GM12878 (cell line): ENCODE measurements at regions not wholly inside any gene's neighbourhood (a gene's known extent, or its start where the extent isn't known, plus 50 kb on each side); places are given as distances from the start of the nearest gene placed in this dataset.
"Not testable (repeated sequence)": the region's sequence is repeated elsewhere in the genome, so short reads cannot be mapped to it uniquely, and the experiment has no call there.

ENCODE experiments used
- ATAC-seq: fragments of 200-7000 bp; cut with Tn5 transposase; 3 replicates; pipeline ENCODE4 v1.9.1; 2020; ENCODE audit warnings: mild to moderate bottlenecking, moderate library complexity
- BruUV-seq: library from RNA; stranded (reverse); fragments of 400-500 nt; replicated peaks from 2 replicates; lab custom pipeline; 2021; lab: Mats Ljungman, UMichigan
- CTCF ChIA-PET: fragments of 300-600 bp; sonication (Branson Sonifier 250); formaldehyde crosslinking; extraction: SDS; loops from one replicate; lab custom pipeline; 2021; ENCODE audit warnings: inconsistent platforms; lab: Yijun Ruan, JAX
- POLR2A ChIA-PET: fragments of 350-600 bp; formaldehyde crosslinking; extraction: SDS; loops from one replicate; lab custom pipeline; 2021; ENCODE audit warnings: inconsistent platforms; lab: Charles Lee
- RAD21 ChIA-PET: fragments of 300-600 bp; sonication (Branson Sonifier 250); formaldehyde crosslinking; loops from one replicate; lab custom pipeline; 2023; ENCODE audit warnings: antibody characterized with exemption; ENCODE audit not compliant: unreplicated experiment; lab: Charles Lee
- SMC1A ChIA-PET: fragments of 300-600 bp; sonication (Branson Sonifier 250); formaldehyde crosslinking; loops from one replicate; lab custom pipeline; 2023; ENCODE audit not compliant: unreplicated experiment, uncharacterized antibody; lab: Charles Lee
- DNase-seq: peaks from one replicate; pipeline ENCODE4 v3.0.0-alpha.2; 2011; ENCODE audit warnings: low read depth, low spot score
- FAIRE-seq: peaks from 3 replicates; lab custom pipeline; 2011; peaks lifted over from hg19 to GRCh38; lab: Jason Lieb, UNC
- H2AFZ ChIP-seq: 2 replicates; pipeline ENCODE4 v1.6.0; 2011; ENCODE audit warnings: low read depth, low read length, control low read depth; ENCODE audit not compliant: control insufficient read depth
- H3K27ac ChIP-seq: 2 replicates; pipeline ENCODE4 v1.5.1; 2011; ENCODE audit warnings: control low read depth; ENCODE audit not compliant: control insufficient read depth, insufficient read depth
- H3K27me3 ChIP-seq, 2 experiments: replicated peaks in 1 of 2; 2 replicates each; pipeline versions ENCODE4 v1.6.0 to v1.6.1; 2011; ENCODE audit warnings: low read length in 1 of 2; ENCODE audit not compliant: control insufficient read depth in 2 of 2, insufficient read depth in 2 of 2
- H3K36me3 ChIP-seq, 2 experiments: 2 replicates each; pipeline ENCODE4 v1.5.1; 2011; ENCODE audit warnings: low read length in 1 of 2; ENCODE audit not compliant: control insufficient read depth in 2 of 2, insufficient read depth in 2 of 2
- H3K4me1 ChIP-seq: 2 replicates; pipeline ENCODE4 v1.6.1; 2011; ENCODE audit warnings: mild to moderate bottlenecking, low read length, moderate library complexity, mixed read lengths; ENCODE audit not compliant: control insufficient read depth, insufficient read depth
- H3K4me2 ChIP-seq: 2 replicates; pipeline ENCODE4 v1.6.0; 2011; ENCODE audit warnings: control low read depth; ENCODE audit not compliant: control insufficient read depth, insufficient read depth
- H3K4me3 ChIP-seq: fragments of 200-600 bp; sonication (generic); 2 replicates; pipeline ENCODE4 v1.5.1; 2016
- H3K79me2 ChIP-seq: 2 replicates; pipeline ENCODE4 v1.6.0; 2011; ENCODE audit warnings: low read length; ENCODE audit not compliant: control insufficient read depth, insufficient read depth
- H3K9ac ChIP-seq: 2 replicates; pipeline ENCODE4 v1.8.0; 2011; ENCODE audit warnings: low read length, control low read depth, mixed read lengths; ENCODE audit not compliant: control insufficient read depth, insufficient read depth
- H3K9me3 ChIP-seq: replicated peaks from 3 replicates; pipeline ENCODE4 v1.5.1; 2011; ENCODE audit warnings: mild to moderate bottlenecking, low read length; ENCODE audit not compliant: control insufficient read depth, insufficient read depth
- H4K20me1 ChIP-seq: 2 replicates; pipeline ENCODE4 v1.6.0; 2011; ENCODE audit not compliant: control insufficient read depth, insufficient read depth
- CHD1 ChIP-seq: IDR thresholded peaks from 2 replicates; pipeline ENCODE4 v1.6.1; 2012; ENCODE audit warnings: low read depth, low read length, improper control_type of control experiment
- HDAC2 ChIP-seq: fragments of 200-600 bp; sonication (generic); IDR thresholded peaks from 2 replicates; pipeline ENCODE4 v1.6.1; 2017
- KLF5 ChIP-seq: fragments of 450-650 bp; IDR thresholded peaks from 2 replicates; pipeline ENCODE4 v1.6.1; 2014; ENCODE audit warnings: mild to moderate bottlenecking; ENCODE audit not compliant: partially characterized antibody
- NKRF ChIP-seq: fragments of 450-650 bp; conservative IDR thresholded peaks from 2 replicates; pipeline ENCODE4 v1.6.1; 2017; ENCODE audit warnings: mild to moderate bottlenecking, moderate library complexity
- NR2C2 ChIP-seq: IDR thresholded peaks from 2 replicates; pipeline ENCODE4 v1.6.1; 2011; ENCODE audit warnings: borderline replicate concordance, low read depth; ENCODE audit not compliant: control insufficient read depth, insufficient read length
- PRDM15 ChIP-seq: fragments of 450-650 bp; formaldehyde crosslinking; IDR thresholded peaks from 2 replicates; pipeline ENCODE4 v1.4.0; 2020; ENCODE audit warnings: mild to moderate bottlenecking, moderate library complexity
- TBL1XR1 ChIP-seq: IDR thresholded peaks from 2 replicates; pipeline ENCODE4 v1.6.1; 2012; ENCODE audit warnings: low read depth, low read length, improper control_type of control experiment
- ZNF217 ChIP-seq: fragments of 450-650 bp; IDR thresholded peaks from 2 replicates; pipeline ENCODE4 v1.6.1; 2017; ENCODE audit warnings: antibody characterized with exemption, mild to moderate bottlenecking
- ZNF274 ChIP-seq: IDR thresholded peaks from one replicate; pipeline ENCODE4 v1.8.0; 2011; ENCODE audit not compliant: insufficient read length, insufficient read depth
- WGBS: methylation state at CpG from one replicate; pipeline ENCODE4 v1.1.6; 2016; ENCODE audit warnings: low lambda C conversion rate; ENCODE audit not compliant: insufficient replicate concordance, insufficient coverage; ENCODE audit errors: missing lambda C conversion rate; 5-methylcytosine and 5-hydroxymethylcytosine counted together
- in situ Hi-C: fragments of 300-500 bp; cut with MboI; formaldehyde crosslinking; loops from 9 replicates; pipeline ENCODE4 v1.14.3; 2018; ENCODE audit warnings: mixed read lengths
- intact Hi-C: fragments of 100-400 bp; cut with micrococcal nuclease; formaldehyde crosslinking; loops from one replicate; pipeline ENCODE4 v1.14.2; 2022; ENCODE audit not compliant: unreplicated experiment

GRCh38 chr17:445839-446238 is 93.2 kb upstream of the RPH3AL start, which contains the start of gene RFLNB:
Gene RFLNB (minus strand): TSS chr17:445939.
- H3K27ac ChIP-seq, H3K79me2 ChIP-seq, SMC1A ChIA-PET, in situ Hi-C loops, FAIRE-seq, H3K4me1 ChIP-seq, ATAC-seq, DNase-seq, H3K27me3 ChIP-seq, H3K36me3 ChIP-seq, H3K9ac ChIP-seq, BruUV-seq, H3K9me3 ChIP-seq, RAD21 ChIA-PET, H4K20me1 ChIP-seq, POLR2A ChIA-PET, H3K4me3 ChIP-seq, H3K4me2 ChIP-seq, H2AFZ ChIP-seq, intact Hi-C loops: not testable (repeated sequence)
- WGBS, result 91% methylated on average over 10 of the region's 12 CpGs
- CTCF ChIA-PET, result interaction anchor here (0.6 kb wide), 1 partner anchor 240 kb away, joined by 4 read pairs; no protein-coding TSS in a partner anchor

- H2AFZ ChIP-seq, result no peak overlapping the region
- no peak overlapping the region for H3K9ac ChIP-seq
- no peaks in the 10 kb centered on the region for H4K20me1 ChIP-seq
- no peak for ATAC-seq
- SMC1A ChIA-PET, result interaction anchor here (0.6 kb wide), 1 partner anchor 61 kb away, joined by 4 read pairs; no protein-coding TSS in a partner anchor
- H3K36me3 ChIP-seq, result no peaks in the 10 kb centered on the region
- no peak for FAIRE-seq
- H3K27ac ChIP-seq, result no peak overlapping the region
- CTCF ChIA-PET, result interaction anchor here (1.7 kb wide), 1 partner anchor 22 kb away, joined by 6 read pairs; no protein-coding TSS in a partner anchor
- H3K4me2 ChIP-seq, result no peak overlapping the region
- no peaks in the 10 kb centered on the region for H3K9me3 ChIP-seq
- RAD21 ChIA-PET, result no interaction called here
- no peaks in the 10 kb centered on the region for H3K27me3 ChIP-seq
- H3K79me2 ChIP-seq, result no peaks in the 10 kb centered on the region
- DNase-seq, result no peak
- POLR2A ChIA-PET, result no interaction called here
- in situ Hi-C loops (no loop called here), intact Hi-C loops (no loop called here)
- no TSS peak for BruUV-seq
- no peaks in the 10 kb centered on the region for H3K4me1 ChIP-seq
- H3K4me3 ChIP-seq, result no peak overlapping the region
- WGBS, result 98% methylated on average over 7 of the region's 7 CpGs
- TF ChIP-seq ZNF274 (no peak), KLF5 (no peak), CHD1 (no peak), TBL1XR1 (no peak), NKRF (no peak), HDAC2 (no peak), PRDM15 (CRISPR knock-in tag) (no peak), ZNF217 (no peak), NR2C2 (no peak)
These were observed 92.4 kb upstream of the RPH3AL start for GRCh38 chr17:444879-445454.
